VCaP (cell line): ENCODE measurements at regions not wholly inside any gene's neighbourhood (a gene's known extent, or its start where the extent isn't known, plus 50 kb on each side); places are given as distances from the start of the nearest gene placed in this dataset.
"Not testable (repeated sequence)": the region's sequence is repeated elsewhere in the genome, so short reads cannot be mapped to it uniquely, and the experiment has no call there.

Source experiments
- H3K27ac ChIP-seq: fragments of 450-650 bp; 2 replicates; pipeline ENCODE4 v1.5.1; 2017
- CTCF ChIP-seq: fragments of 450-650 bp; conservative IDR thresholded peaks from 2 replicates; pipeline ENCODE4 v1.5.1; 2017; ENCODE audit warnings: mild to moderate bottlenecking, moderate library complexity

GRCh38 chr2:146721486-146721885 lies 1123.3 kb upstream of the ACVR2A start:
- TF ChIP-seq CTCF: no peak
- H3K27ac ChIP-seq: no peak overlapping the region

- TF ChIP-seq CTCF: no peak
- no peak overlapping the region for H3K27ac ChIP-seq
Measured at GRCh38 chr2:146720170-146720569, 1124.7 kb upstream of the ACVR2A start.

- no peak for TF ChIP-seq CTCF
- H3K27ac ChIP-seq: no peak overlapping the region
Measured at GRCh38 chr2:146716591-146716990, 1128.2 kb upstream of the ACVR2A start.

- no peak overlapping the region for H3K27ac ChIP-seq
- no peak for TF ChIP-seq CTCF
Measured at GRCh38 chr2:146709004-146709403, 1135.8 kb upstream of the ACVR2A start.

GRCh38 chr2:146701183-146701582 lies 1143.6 kb upstream of the ACVR2A start:
- H3K27ac ChIP-seq: no peak overlapping the region
- TF ChIP-seq CTCF: no peak

GRCh38 chr2:146697307-146697706 lies 1147.5 kb upstream of the ACVR2A start:
- H3K27ac ChIP-seq: no peak overlapping the region
- TF ChIP-seq CTCF: no peak

- not testable (repeated sequence) for H3K27ac ChIP-seq
Measured at GRCh38 chr2:146696787-146697186, 1148.0 kb upstream of the ACVR2A start.

- H3K27ac ChIP-seq: no peak overlapping the region
- TF ChIP-seq CTCF: no peak
Measured at GRCh38 chr2:146681991-146682390, 1162.8 kb upstream of the ACVR2A start.
